ENCODE measurements at regions not wholly inside any gene's neighbourhood (a gene's known extent, or its start where the extent isn't known, plus 50 kb on each side); places are given as distances from the start of the nearest gene placed in this dataset.

DNA sequence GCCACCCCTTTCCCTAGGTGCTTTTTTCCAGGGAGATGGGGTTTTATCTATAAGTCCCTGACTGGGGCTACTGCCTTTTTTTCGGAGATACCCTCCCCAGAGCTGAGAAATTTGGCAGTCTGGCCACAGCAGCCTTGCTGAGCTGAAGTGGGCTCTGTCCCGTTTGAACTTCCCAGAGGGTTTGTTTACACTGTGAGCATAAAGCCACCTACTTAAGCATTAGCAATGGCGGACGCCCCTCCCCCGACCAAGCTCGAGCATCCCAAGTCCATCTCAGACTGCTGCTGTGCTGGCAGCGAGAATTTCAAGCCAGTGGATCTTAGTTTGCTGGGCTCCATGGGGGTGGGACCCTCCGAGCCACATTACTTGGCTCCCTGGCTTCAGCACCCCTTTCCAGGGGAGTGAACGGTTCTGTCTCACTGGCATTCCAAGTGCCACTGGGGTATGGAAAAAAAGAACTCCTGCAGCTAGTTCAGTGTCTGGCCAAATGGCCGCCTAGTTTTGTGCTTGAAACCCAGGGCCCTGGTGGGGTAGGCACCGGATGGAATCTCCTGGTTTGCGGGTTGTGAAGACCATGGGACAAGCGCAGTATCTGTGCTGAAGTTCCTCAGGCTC lies 456.4 kb upstream of the HTR2C start:
- Histone ChIP-seq H3K79me2 (ENCODE audit: low read length) (no peaks in the 10 kb centered on the region), H3K27ac (ENCODE audit: low read length) (no peak overlapping the region), H3F3A (ENCODE audit: low read length, unreplicated experiment) (no peaks in the 10 kb centered on the region), H3K36me3 (ENCODE audit: low read depth, low read length) (no peaks in the 10 kb centered on the region), H3K4me3 (ENCODE audit: low read length) (no peak overlapping the region), H2AFZ (ENCODE audit: low read length) (no peak overlapping the region), H3K27me3 (ENCODE audit: low read length) (no peaks in the 10 kb centered on the region), H3K4me1 (ENCODE audit: insufficient read depth, low read length) (no peaks in the 10 kb centered on the region), H4K20me1 (ENCODE audit: low read length) (no peaks in the 10 kb centered on the region), H3K9me2 (replicated peaks; ENCODE audit: low read length) (no peaks in the 10 kb centered on the region), H3K9me3 (ENCODE audit: low read length) (no peaks in the 10 kb centered on the region), H3K9ac (ENCODE audit: low read length) (no peak overlapping the region), H3K4me2 (ENCODE audit: low read length) (no peak overlapping the region)
- ChIA-PET POLR2A (ENCODE audit: unreplicated experiment) (no interaction called here), CTCF (no interaction called here)
- intact Hi-C loops (cut with micrococcal nuclease) = no loop called here
- no peak for ATAC-seq
- TF ChIP-seq EZH2 (IDR thresholded peaks at IDR 0.05; ENCODE audit: low read length, unreplicated experiment) (no peak), CTCF (conservative IDR thresholded peaks at IDR 0.05; ENCODE audit: low read depth, low read length) (no peak), EZH2phosphoT487 (IDR thresholded peaks at IDR 0.05; ENCODE audit: borderline replicate concordance, low read length) (no peak)
- BruUV-seq (replicated peaks) = no TSS peak
- DNase-seq = no peak

DNA sequence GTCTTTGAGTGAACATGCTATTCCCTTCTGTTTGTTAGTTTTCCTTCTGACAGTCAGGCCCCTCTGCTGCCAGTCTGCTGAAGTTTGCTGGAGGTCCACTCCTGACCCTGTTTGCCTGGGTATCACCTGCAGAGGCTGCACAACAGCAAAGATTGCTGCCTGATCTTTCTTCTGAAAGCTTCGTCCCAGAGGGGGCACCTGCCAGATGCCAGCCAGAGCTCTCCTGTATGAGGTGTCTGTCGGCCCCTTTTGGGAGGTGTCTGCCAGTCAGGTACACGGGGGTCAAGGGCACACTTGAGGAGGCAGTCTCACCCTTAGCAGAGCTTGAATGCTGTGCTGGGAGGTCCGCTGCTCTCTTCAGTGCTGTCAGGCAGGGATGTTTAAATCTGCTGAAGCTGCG lies 456.9 kb upstream of the HTR2C start:
- no TSS peak for BruUV-seq (replicated peaks)
- H3K27me3 ChIP-seq (ENCODE audit: low read length) = no peaks in the 10 kb centered on the region
- H3K9ac ChIP-seq (ENCODE audit: low read length) = no peak overlapping the region
- no peaks in the 10 kb centered on the region for H3K9me2 ChIP-seq (replicated peaks; ENCODE audit: low read length)
- H4K20me1 ChIP-seq (ENCODE audit: low read length) = no peaks in the 10 kb centered on the region
- CTCF ChIA-PET = no interaction called here
- POLR2A ChIA-PET (ENCODE audit: unreplicated experiment) = no interaction called here
- no peaks in the 10 kb centered on the region for H3K4me1 ChIP-seq (ENCODE audit: insufficient read depth, low read length)
- H3K9me3 ChIP-seq (ENCODE audit: low read length) = no peaks in the 10 kb centered on the region
- TF ChIP-seq EZH2phosphoT487 (IDR thresholded peaks at IDR 0.05; ENCODE audit: borderline replicate concordance, low read length) = no peak
- TF ChIP-seq CTCF (conservative IDR thresholded peaks at IDR 0.05; ENCODE audit: low read depth, low read length) = no peak
- TF ChIP-seq EZH2 (IDR thresholded peaks at IDR 0.05; ENCODE audit: low read length, unreplicated experiment) = no peak
- no peak overlapping the region for H2AFZ ChIP-seq (ENCODE audit: low read length)
- H3K4me3 ChIP-seq (ENCODE audit: low read length) = no peak overlapping the region
- H3K27ac ChIP-seq (ENCODE audit: low read length) = no peak overlapping the region
- no peak for ATAC-seq
- H3K36me3 ChIP-seq (ENCODE audit: low read depth, low read length) = no peaks in the 10 kb centered on the region
- H3F3A ChIP-seq (ENCODE audit: low read length, unreplicated experiment) = no peaks in the 10 kb centered on the region
- no peaks in the 10 kb centered on the region for H3K79me2 ChIP-seq (ENCODE audit: low read length)
- intact Hi-C loops (cut with micrococcal nuclease) = no loop called here
- no peak overlapping the region for H3K4me2 ChIP-seq (ENCODE audit: low read length)
- no peak for DNase-seq

DNA sequence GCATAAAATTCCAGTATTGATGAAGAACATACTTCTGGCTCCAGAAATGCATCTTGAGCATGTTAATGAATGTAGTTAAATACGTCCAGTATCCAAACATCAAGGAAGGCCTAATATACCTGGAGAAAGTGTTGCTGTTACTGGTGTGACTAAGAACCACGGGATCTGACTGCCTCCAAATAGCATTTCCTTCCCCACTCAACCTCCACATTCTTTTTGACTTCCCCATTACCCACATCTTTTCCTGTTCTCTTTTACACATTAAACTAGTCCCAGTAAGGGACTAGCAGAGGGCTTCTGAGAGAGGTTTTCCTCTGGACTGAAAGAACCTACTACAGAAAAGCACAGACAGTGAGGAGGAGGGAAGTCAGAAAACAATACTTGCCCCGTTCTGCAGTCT lies 482.8 kb upstream of the HTR2C start:
- H3K27me3 ChIP-seq (ENCODE audit: low read length) = no peaks in the 10 kb centered on the region
- POLR2A ChIA-PET (ENCODE audit: unreplicated experiment) = no interaction called here
- H3K4me3 ChIP-seq (ENCODE audit: low read length) = no peak overlapping the region
- H3F3A ChIP-seq (ENCODE audit: low read length, unreplicated experiment) = no peaks in the 10 kb centered on the region
- ATAC-seq = no peak
- DNase-seq = no peak
- H3K4me2 ChIP-seq (ENCODE audit: low read length) = no peak overlapping the region
- BruUV-seq (replicated peaks) = no TSS peak
- CTCF ChIA-PET = no interaction called here
- no peaks in the 10 kb centered on the region for H3K79me2 ChIP-seq (ENCODE audit: low read length)
- H3K9ac ChIP-seq (ENCODE audit: low read length) = no peak overlapping the region
- intact Hi-C loops (cut with micrococcal nuclease) = no loop called here
- TF ChIP-seq CTCF (conservative IDR thresholded peaks at IDR 0.05; ENCODE audit: low read depth, low read length) = no peak
- TF ChIP-seq EZH2phosphoT487 (IDR thresholded peaks at IDR 0.05; ENCODE audit: borderline replicate concordance, low read length) = no peak
- no peak for TF ChIP-seq EZH2 (IDR thresholded peaks at IDR 0.05; ENCODE audit: low read length, unreplicated experiment)
- no peak overlapping the region for H2AFZ ChIP-seq (ENCODE audit: low read length)
- no peak overlapping the region for H3K27ac ChIP-seq (ENCODE audit: low read length)
- no peaks in the 10 kb centered on the region for H4K20me1 ChIP-seq (ENCODE audit: low read length)
- no peaks in the 10 kb centered on the region for H3K9me3 ChIP-seq (ENCODE audit: low read length)
- no peaks in the 10 kb centered on the region for H3K9me2 ChIP-seq (replicated peaks; ENCODE audit: low read length)
- no peaks in the 10 kb centered on the region for H3K36me3 ChIP-seq (ENCODE audit: low read depth, low read length)
- no peaks in the 10 kb centered on the region for H3K4me1 ChIP-seq (ENCODE audit: insufficient read depth, low read length)
